Activated naive CD4-positive, alpha-beta T cell treated with anti-CD3 and anti-CD28 coated beads, Interleukin-2, amount 50 U/mL, for 24 hours (primary cell): ENCODE measurements at regions not wholly inside any gene's neighbourhood (a gene's known extent, or its start where the extent isn't known, plus 50 kb on each side); places are given as distances from the start of the nearest gene placed in this dataset.

Source experiments
- H3K27ac Mint-ChIP-seq: one replicate; pipeline ENCODE4 v1.8.0; 2021; ENCODE audit warnings: mild to moderate bottlenecking, mixed read lengths
- H3K27me3 Mint-ChIP-seq: one replicate; pipeline ENCODE4 v1.8.0; 2021; ENCODE audit warnings: mixed read lengths
- H3K36me3 Mint-ChIP-seq: one replicate; pipeline ENCODE4 v1.8.0; 2021; ENCODE audit warnings: mixed read lengths
- H3K4me1 Mint-ChIP-seq: one replicate; pipeline ENCODE4 v1.8.0; 2021; ENCODE audit warnings: mixed read lengths
- H3K4me3 Mint-ChIP-seq: one replicate; pipeline ENCODE4 v1.8.0; 2021; ENCODE audit warnings: mild to moderate bottlenecking, mixed read lengths
- H3K9me3 Mint-ChIP-seq: one replicate; pipeline ENCODE4 v1.8.0; 2021; ENCODE audit warnings: mixed read lengths

DNA sequence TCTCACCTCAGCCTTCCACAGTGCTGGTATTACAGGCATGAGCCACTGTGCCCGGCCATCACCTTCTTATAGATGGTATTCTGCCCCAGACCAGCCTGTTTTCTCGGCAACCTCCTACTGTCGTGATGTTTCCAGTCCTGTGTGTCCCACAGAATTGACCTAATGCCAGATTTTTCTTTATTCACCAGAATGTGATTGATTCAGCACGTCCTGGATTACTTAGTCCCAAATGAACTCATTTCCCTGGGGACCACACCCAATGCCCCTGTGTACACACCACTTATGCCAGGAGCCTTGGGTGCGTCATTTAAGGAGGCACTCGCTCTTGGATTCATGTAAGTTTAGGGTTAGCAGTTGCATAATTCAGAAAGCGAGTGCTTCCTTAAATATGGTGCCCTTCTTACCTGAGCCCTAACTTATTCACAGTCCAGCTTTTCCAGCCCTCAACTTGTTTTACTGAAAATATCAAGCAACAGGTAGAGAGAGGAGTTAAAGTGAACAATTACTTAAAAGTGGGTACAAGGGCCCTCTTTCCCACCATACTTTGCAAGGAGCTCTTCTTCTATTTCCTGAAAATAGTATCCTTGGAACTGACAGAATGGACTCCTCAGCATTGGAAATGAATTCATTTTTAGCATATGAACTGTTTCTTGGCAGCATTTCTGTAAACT lies 64.6 kb upstream of the UBE2E1 start:
- no peaks in the 10 kb centered on the region for H3K36me3 Mint-ChIP-seq
- no peak overlapping the region for H3K27ac Mint-ChIP-seq
- no peaks in the 10 kb centered on the region for H3K9me3 Mint-ChIP-seq
- peaks cover 2% of the 10 kb centered on the region for H3K27me3 Mint-ChIP-seq
- H3K4me3 Mint-ChIP-seq, result no peak overlapping the region
- H3K4me1 Mint-ChIP-seq, result peaks cover 5% of the 10 kb centered on the region

- no peaks in the 10 kb centered on the region for H3K9me3 Mint-ChIP-seq
- no peak overlapping the region for H3K27ac Mint-ChIP-seq
- peaks cover 5% of the 10 kb centered on the region for H3K4me1 Mint-ChIP-seq
- peaks cover 2% of the 10 kb centered on the region for H3K27me3 Mint-ChIP-seq
- no peaks in the 10 kb centered on the region for H3K36me3 Mint-ChIP-seq
- no peak overlapping the region for H3K4me3 Mint-ChIP-seq
These were observed 62.5 kb upstream of the UBE2E1 start for GRCh38 chr3:23743141-23743784.

DNA sequence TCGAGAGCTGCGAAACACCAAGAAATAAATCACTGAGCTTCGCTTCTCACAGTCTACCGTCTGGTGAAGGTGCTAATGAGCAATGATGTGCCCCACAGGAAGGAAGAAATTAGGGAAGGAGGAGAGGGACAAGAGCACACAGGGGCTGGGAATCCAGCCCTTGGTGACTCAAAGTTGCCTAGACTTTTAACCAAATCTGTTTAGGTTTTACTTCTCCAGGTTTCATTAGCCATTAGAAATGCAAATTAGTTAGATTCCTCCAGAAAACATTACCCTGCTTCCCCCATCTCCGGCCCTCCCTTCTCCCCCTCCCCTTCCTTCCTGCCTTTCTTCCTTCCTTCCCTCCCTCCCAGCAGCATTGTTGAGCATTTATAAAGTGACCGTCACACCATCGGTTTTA lies 59.3 kb upstream of the UBE2E1 start:
- Mint-ChIP-seq H3K4me1 (no peaks in the 10 kb centered on the region), H3K36me3 (no peaks in the 10 kb centered on the region), H3K27me3 (peaks cover 2% of the 10 kb centered on the region), H3K9me3 (no peaks in the 10 kb centered on the region), H3K4me3 (no peak overlapping the region), H3K27ac (no peak overlapping the region)

GRCh38 chr3:23747841-23748240 lies 57.9 kb upstream of the UBE2E1 start:
- H3K4me3 Mint-ChIP-seq, result no peak overlapping the region
- no peaks in the 10 kb centered on the region for H3K9me3 Mint-ChIP-seq
- no peak overlapping the region for H3K27ac Mint-ChIP-seq
- peaks cover 2% of the 10 kb centered on the region for H3K27me3 Mint-ChIP-seq
- H3K4me1 Mint-ChIP-seq, result no peaks in the 10 kb centered on the region
- no peaks in the 10 kb centered on the region for H3K36me3 Mint-ChIP-seq

DNA sequence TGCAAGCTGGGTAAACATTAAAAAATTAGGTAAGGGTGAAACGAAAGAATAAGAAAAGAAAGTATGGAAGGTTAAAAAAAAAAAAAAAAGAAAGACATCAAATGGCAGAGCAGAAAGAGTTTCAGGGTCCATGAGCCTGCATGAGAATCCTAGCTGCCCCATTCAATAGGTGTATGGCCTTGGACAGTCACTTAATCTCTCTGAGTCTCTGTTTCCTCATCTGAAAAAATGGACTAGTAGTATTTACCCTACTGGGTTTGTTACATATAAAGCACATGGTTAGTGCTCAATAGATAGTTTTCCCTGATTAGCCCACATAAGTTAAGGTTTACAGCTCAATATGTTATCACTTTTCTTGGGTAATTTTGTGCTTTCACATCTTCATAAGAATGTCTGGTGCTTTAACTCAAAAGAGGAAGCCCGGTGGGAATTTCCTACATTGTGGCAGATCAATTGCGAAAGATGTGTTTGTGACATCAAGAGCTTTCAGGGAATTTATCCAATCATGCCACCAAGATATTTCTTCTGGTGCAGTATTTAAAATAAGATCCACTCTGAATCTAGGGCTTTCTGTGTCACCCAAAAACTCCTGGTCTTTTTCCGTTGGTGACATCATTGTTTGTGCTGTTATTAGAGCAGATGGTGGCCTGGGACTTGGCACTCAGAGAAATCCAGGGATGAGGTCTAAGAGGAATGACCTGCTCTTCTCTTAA lies 57.2 kb upstream of the UBE2E1 start:
- Mint-ChIP-seq H3K27ac (no peak overlapping the region), H3K36me3 (no peaks in the 10 kb centered on the region), H3K4me1 (no peaks in the 10 kb centered on the region), H3K27me3 (peaks cover 2% of the 10 kb centered on the region), H3K4me3 (no peak overlapping the region), H3K9me3 (no peaks in the 10 kb centered on the region)

DNA sequence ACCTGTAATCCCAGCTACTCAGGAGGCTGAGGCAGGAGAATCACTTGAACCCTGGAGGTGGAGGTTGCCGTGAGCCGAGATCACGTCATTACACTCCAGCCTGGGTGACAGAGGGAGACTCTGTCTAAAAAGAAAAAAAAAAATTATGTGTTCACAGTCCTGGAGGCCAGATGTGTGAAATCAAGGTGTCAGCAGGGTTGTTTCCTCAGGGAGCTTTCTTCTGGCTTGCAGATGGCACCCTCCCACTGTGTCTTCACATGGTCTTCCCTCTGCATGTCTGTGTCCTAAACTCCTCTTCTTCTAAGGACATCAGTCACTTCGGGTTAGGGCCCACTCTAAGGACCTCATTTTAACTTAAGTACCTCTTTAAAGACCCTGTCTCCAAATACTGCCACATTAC lies 56.1 kb upstream of the UBE2E1 start:
- Mint-ChIP-seq H3K27me3 (no peaks in the 10 kb centered on the region), H3K4me1 (no peaks in the 10 kb centered on the region), H3K36me3 (no peaks in the 10 kb centered on the region), H3K4me3 (no peak overlapping the region), H3K9me3 (no peaks in the 10 kb centered on the region), H3K27ac (no peak overlapping the region)

DNA sequence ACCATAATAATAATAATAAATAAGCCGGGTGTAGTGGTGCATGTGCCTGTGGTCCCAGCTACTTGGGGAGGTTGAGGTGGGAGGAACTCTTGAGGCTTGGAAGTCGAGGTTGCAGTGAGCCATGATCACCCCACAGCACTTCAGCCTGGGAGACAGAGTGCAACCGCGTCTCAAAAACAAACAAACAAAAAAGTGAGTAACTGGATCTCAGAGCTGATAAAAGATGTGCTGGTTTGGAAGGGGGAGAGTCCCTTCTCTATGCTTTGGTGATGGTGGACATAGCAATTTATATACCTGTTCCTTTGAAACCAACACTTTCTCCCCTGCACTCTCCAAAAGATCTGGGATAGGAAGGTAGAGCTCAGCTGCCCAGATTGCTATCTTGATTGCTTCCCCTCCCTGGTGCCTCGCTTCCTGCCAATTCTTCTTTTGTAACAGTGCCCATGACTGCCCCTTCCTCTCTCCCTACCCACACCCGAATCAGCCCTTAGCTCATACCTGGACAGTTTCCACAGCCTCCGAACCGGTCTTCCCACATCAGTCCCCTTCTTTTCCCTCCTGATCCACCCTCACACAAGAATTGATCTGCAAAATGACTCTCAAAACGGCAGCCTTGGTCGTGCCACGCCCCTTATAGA lies 55.1 kb upstream of the UBE2E1 start:
- Mint-ChIP-seq H3K4me1 (no peaks in the 10 kb centered on the region), H3K9me3 (no peaks in the 10 kb centered on the region), H3K36me3 (no peaks in the 10 kb centered on the region), H3K4me3 (no peak overlapping the region), H3K27me3 (no peaks in the 10 kb centered on the region), H3K27ac (no peak overlapping the region)

- H3K27ac Mint-ChIP-seq, result no peak overlapping the region
These were observed 54.5 kb upstream of the UBE2E1 start for GRCh38 chr3:23751212-23751723.

DNA sequence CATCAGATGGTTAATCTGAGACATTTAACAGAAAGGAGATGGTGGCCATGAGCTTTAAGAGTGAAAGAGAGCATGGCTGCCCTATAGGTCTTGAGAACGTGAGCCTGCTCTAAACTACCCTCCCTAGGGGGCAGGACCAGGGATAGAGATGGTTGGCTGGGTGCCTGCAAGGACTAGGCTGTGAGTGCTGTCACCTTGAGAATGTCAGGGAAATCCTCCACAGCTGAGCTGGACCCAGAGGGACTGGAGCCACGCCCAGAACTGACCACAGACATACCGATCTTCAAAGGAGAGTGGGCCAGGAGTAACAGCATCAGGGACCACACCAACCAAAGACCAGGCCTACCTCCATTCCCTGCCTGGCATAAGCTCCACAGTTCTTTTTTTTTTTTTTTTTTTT lies 53.6 kb upstream of the UBE2E1 start:
- no peaks in the 10 kb centered on the region for H3K36me3 Mint-ChIP-seq
- H3K4me1 Mint-ChIP-seq, result no peaks in the 10 kb centered on the region
- no peak overlapping the region for H3K27ac Mint-ChIP-seq
- H3K4me3 Mint-ChIP-seq, result no peak overlapping the region
- H3K27me3 Mint-ChIP-seq, result no peaks in the 10 kb centered on the region
- H3K9me3 Mint-ChIP-seq, result no peaks in the 10 kb centered on the region

More at GRCh38 chr3:23751212-23751723, 54.5 kb upstream of the UBE2E1 start:
- no peaks in the 10 kb centered on the region for H3K9me3 Mint-ChIP-seq
- no peak overlapping the region for H3K4me3 Mint-ChIP-seq
- no peaks in the 10 kb centered on the region for H3K4me1 Mint-ChIP-seq
- no peaks in the 10 kb centered on the region for H3K27me3 Mint-ChIP-seq
- no peaks in the 10 kb centered on the region for H3K36me3 Mint-ChIP-seq

DNA sequence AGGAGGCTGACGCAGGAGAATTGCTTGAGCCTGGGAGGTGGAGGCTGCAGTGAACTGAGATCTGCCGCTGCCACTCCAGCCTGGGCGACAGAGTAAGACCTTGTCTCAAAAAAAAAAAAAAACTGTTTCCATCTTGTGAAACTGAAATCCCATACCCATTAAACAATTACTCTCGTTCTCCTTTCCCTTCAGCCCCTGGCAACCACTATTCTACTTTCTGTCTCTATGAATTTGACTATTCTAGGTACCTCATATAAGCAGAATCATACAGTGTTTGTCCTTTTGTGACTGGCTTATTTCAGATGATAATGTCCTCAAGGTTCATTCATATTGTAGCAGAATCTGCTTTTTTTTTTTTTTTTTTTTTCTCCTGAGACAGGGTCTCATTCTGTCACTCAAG lies 51.5 kb upstream of the UBE2E1 start:
- Mint-ChIP-seq H3K4me3 (no peak overlapping the region), H3K36me3 (no peaks in the 10 kb centered on the region), H3K9me3 (no peaks in the 10 kb centered on the region), H3K27me3 (no peaks in the 10 kb centered on the region), H3K4me1 (no peaks in the 10 kb centered on the region), H3K27ac (no peak overlapping the region)
